Keratinocyte (primary cell): ENCODE measurements at regions not wholly inside any gene's neighbourhood (a gene's known extent, or its start where the extent isn't known, plus 50 kb on each side); places are given as distances from the start of the nearest gene placed in this dataset.

ENCODE experiments used
- DNase-seq: peaks from one replicate; pipeline ENCODE4 v3.0.0-alpha.2; 2011; ENCODE audit warnings: low read depth, missing footprints, low spot score
- FAIRE-seq: peaks from 2 replicates; lab custom pipeline; 2011; peaks lifted over from hg19 to GRCh38; lab: Jason Lieb, UNC
- H2AFZ ChIP-seq: 2 replicates; pipeline ENCODE4 v1.6.0; 2012; ENCODE audit warnings: low read length, control low read depth, inconsistent platforms; ENCODE audit not compliant: control insufficient read depth
- H3K27ac ChIP-seq: 2 replicates; pipeline ENCODE4 v1.5.1; 2011; ENCODE audit warnings: low read length; ENCODE audit not compliant: control insufficient read depth, insufficient read depth
- H3K27me3 ChIP-seq: 3 replicates; pipeline ENCODE4 v1.6.0; 2011; ENCODE audit warnings: low read length; ENCODE audit not compliant: control insufficient read depth, insufficient read depth; ENCODE audit errors: extremely low read depth
- H3K36me3 ChIP-seq, 2 experiments: 2 replicates in 1 of 2; 3 replicates in 1 of 2; pipeline ENCODE4 v1.5.1; 2011; ENCODE audit warnings: low read length in 2 of 2, mild to moderate bottlenecking in 1 of 2; ENCODE audit not compliant: control insufficient read depth in 2 of 2, insufficient read depth in 2 of 2; ENCODE audit errors: extremely low read depth in 1 of 2
- H3K4me1 ChIP-seq: 3 replicates; pipeline ENCODE4 v1.5.1; 2011; ENCODE audit warnings: low read length; ENCODE audit not compliant: control insufficient read depth, insufficient read depth; ENCODE audit errors: extremely low read depth
- H3K4me2 ChIP-seq: 3 replicates; pipeline ENCODE4 v1.6.0; 2011; ENCODE audit warnings: low read depth, low read length; ENCODE audit not compliant: control insufficient read depth, insufficient read depth; ENCODE audit errors: extremely low read depth
- H3K4me3 ChIP-seq, 3 experiments: fragments of 200-600 bp in 1 of 3; sonication (generic) in 1 of 3; 2 replicates in 2 of 3; 3 replicates in 1 of 3; pipeline ENCODE4 v1.5.1; 2011 to 2016; ENCODE audit warnings: low read length in 3 of 3, mild to moderate bottlenecking in 3 of 3, control low read depth in 2 of 3, inconsistent platforms in 1 of 3, low read depth in 1 of 3, mixed read lengths in 1 of 3, mixed run types in 1 of 3, moderate library complexity in 1 of 3; ENCODE audit not compliant: control insufficient read depth in 2 of 3, insufficient read depth in 2 of 3; ENCODE audit errors: extremely low read depth in 1 of 3
- H3K79me2 ChIP-seq: 2 replicates; pipeline ENCODE4 v1.6.0; 2012; ENCODE audit warnings: low read length; ENCODE audit not compliant: control insufficient read depth, insufficient read depth
- H3K9ac ChIP-seq: 3 replicates; pipeline ENCODE4 v1.6.0; 2011; ENCODE audit warnings: low read length; ENCODE audit not compliant: control insufficient read depth, insufficient read depth; ENCODE audit errors: extremely low read depth
- H3K9me1 ChIP-seq: 3 replicates; pipeline ENCODE4 v1.6.0; 2011; ENCODE audit warnings: low read length; ENCODE audit not compliant: control insufficient read depth, insufficient read depth; ENCODE audit errors: extremely low read depth
- H3K9me3 ChIP-seq: 2 replicates; pipeline ENCODE4 v1.5.1; 2012; ENCODE audit warnings: low read depth, low read length; ENCODE audit not compliant: control insufficient read depth
- H4K20me1 ChIP-seq: 3 replicates; pipeline ENCODE4 v1.6.0; 2011; ENCODE audit warnings: low read length; ENCODE audit not compliant: control insufficient read depth, insufficient read depth; ENCODE audit errors: extremely low read depth
- EZH2 ChIP-seq: IDR thresholded peaks from one replicate; pipeline ENCODE4 v1.6.1; 2012; ENCODE audit warnings: inconsistent platforms, mild to moderate bottlenecking, low read length, moderate library complexity
- dilution Hi-C: fragments of 300-500 bp; cut with MboI; formaldehyde crosslinking; loops from one replicate; pipeline ENCODE4 v1.7.0; 2020; ENCODE audit warnings: low sequenced_read_pairs; ENCODE audit not compliant: extremely low pct_ligation_motif_present
- TF ChIP-seq, protein P1 (sequence below), 3 experiments: IDR thresholded peaks in 1 of 3; conservative IDR thresholded peaks in 1 of 3; optimal IDR thresholded peaks in 1 of 3; 2 replicates in 2 of 3; 3 replicates in 1 of 3; pipeline versions ENCODE3 to v1.5.1; 2011; ENCODE audit warnings: low read length in 3 of 3, mild to moderate bottlenecking in 3 of 3, moderate library complexity in 2 of 3, control low read depth in 1 of 3, inconsistent platforms in 1 of 3; ENCODE audit not compliant: insufficient read depth in 2 of 3; ENCODE audit errors: extremely low read depth in 1 of 3

DNA sequence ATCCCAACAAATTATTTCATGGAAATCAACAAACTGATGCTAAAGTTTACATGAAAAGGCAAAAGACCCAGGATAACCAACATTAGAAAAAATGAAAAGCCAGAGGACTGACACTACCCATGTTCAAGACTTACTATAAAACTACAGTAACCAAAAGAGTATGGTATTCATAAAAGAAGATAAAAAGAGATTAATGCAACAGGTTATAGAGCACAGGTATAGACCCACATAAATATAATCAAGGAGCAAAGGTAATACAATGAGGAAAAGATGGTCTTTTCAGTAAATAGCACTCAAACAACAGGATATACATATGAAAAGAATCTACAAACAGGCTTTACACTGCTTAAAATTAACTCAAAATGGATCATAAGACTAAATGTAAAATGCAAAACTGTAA lies 1342.7 kb downstream of the UQCRFS1 start:
- no peaks in the 10 kb centered on the region for H3K9me1 ChIP-seq
- DNase-seq (no peak), FAIRE-seq (no peak)
- no peak overlapping the region for H3K9ac ChIP-seq
- H3K27me3 ChIP-seq, result no peaks in the 10 kb centered on the region
- H3K79me2 ChIP-seq, result no peaks in the 10 kb centered on the region
- dilution Hi-C loops, result no loop called here
- no peaks in the 10 kb centered on the region for H3K36me3 ChIP-seq
- peaks cover 2% of the 10 kb centered on the region for H3K9me3 ChIP-seq
- H4K20me1 ChIP-seq, result no peaks in the 10 kb centered on the region
- TF ChIP-seq, protein P1, sequence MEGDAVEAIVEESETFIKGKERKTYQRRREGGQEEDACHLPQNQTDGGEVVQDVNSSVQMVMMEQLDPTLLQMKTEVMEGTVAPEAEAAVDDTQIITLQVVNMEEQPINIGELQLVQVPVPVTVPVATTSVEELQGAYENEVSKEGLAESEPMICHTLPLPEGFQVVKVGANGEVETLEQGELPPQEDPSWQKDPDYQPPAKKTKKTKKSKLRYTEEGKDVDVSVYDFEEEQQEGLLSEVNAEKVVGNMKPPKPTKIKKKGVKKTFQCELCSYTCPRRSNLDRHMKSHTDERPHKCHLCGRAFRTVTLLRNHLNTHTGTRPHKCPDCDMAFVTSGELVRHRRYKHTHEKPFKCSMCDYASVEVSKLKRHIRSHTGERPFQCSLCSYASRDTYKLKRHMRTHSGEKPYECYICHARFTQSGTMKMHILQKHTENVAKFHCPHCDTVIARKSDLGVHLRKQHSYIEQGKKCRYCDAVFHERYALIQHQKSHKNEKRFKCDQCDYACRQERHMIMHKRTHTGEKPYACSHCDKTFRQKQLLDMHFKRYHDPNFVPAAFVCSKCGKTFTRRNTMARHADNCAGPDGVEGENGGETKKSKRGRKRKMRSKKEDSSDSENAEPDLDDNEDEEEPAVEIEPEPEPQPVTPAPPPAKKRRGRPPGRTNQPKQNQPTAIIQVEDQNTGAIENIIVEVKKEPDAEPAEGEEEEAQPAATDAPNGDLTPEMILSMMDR (optimal IDR thresholded peaks at IDR 0.05 in 1 of 3, IDR thresholded peaks at IDR 0.05 in 1 of 3, conservative IDR thresholded peaks at IDR 0.05 in 1 of 3; ENCODE audit: extremely low read depth in 1 of 3, insufficient read depth in 2 of 3, low read length in 3 of 3), result no peak
- no peak for TF ChIP-seq EZH2
- H3K4me2 ChIP-seq, result no peak overlapping the region
- H3K4me1 ChIP-seq, result no peaks in the 10 kb centered on the region
- no peak overlapping the region for H2AFZ ChIP-seq
- H3K4me3 ChIP-seq, result no peak overlapping the region
- no peak overlapping the region for H3K27ac ChIP-seq

DNA sequence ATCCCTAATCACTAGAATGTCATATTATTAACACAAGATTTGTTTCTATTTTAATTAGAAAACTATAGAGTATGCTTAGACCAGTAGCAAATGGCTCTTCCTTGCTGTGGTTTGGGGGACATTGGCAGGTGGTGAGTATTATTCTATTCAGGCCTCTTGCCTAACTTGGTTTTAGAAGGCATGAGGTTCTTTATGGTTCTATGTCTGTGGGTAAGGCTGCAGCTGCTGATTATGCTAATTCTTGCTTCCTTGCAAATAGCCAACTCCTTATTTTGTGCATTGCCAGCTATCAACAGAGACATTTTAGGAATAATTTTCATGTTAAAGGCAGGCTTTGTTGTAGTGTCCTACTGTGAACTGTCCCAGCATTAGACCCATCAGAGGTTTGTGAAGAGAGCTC lies 1344.9 kb downstream of the UQCRFS1 start:
- dilution Hi-C loops, result no loop called here
- H3K27ac ChIP-seq, result no peak overlapping the region
- no peaks in the 10 kb centered on the region for H3K79me2 ChIP-seq
- no peaks in the 10 kb centered on the region for H4K20me1 ChIP-seq
- H3K9me3 ChIP-seq, result peaks cover 2% of the 10 kb centered on the region
- no peak overlapping the region for H2AFZ ChIP-seq
- no peak for DNase-seq
- H3K4me3 ChIP-seq, result no peak overlapping the region
- no peaks in the 10 kb centered on the region for H3K4me1 ChIP-seq
- H3K9ac ChIP-seq, result no peak overlapping the region
- no peaks in the 10 kb centered on the region for H3K9me1 ChIP-seq
- FAIRE-seq, result no peak
- TF ChIP-seq EZH2, result no peak
- TF ChIP-seq, protein P1 (optimal IDR thresholded peaks at IDR 0.05 in 1 of 3, IDR thresholded peaks at IDR 0.05 in 1 of 3, conservative IDR thresholded peaks at IDR 0.05 in 1 of 3; ENCODE audit: extremely low read depth in 1 of 3, insufficient read depth in 2 of 3, low read length in 3 of 3), result no peak
- no peak overlapping the region for H3K4me2 ChIP-seq
- no peaks in the 10 kb centered on the region for H3K36me3 ChIP-seq
- H3K27me3 ChIP-seq, result no peaks in the 10 kb centered on the region
